Left lung (tissue), 4 donors: ENCODE measurements at regions not wholly inside any gene's neighbourhood (a gene's known extent, or its start where the extent isn't known, plus 50 kb on each side); places are given as distances from the start of the nearest gene placed in this dataset.
A peak's percentile ranks its signal among the peaks of the same experiment; 100 is the strongest.

Experiments
- ATAC-seq: fragments of 200-7000 bp; cut with Tn5 transposase; one replicate; pipeline ENCODE4 v1.9.1; 2020; ENCODE audit warnings: moderate library complexity
- DNase-seq, 4 donors: peaks; one replicate each; pipeline ENCODE4 v3.0.0-alpha.2; 2013 to 2020
- H3K27ac ChIP-seq, 2 donors: fragments of 200-600 bp; sonication (generic) in 1 of 2; one replicate each; pipeline versions ENCODE4 v1.5.0 to v1.8.0; 2020 to 2021
- H3K27me3 ChIP-seq, 2 donors: fragments of 200-600 bp; sonication (generic) in 1 of 2; one replicate each; pipeline versions ENCODE4 v1.5.0 to v1.8.0; 2020 to 2021
- H3K36me3 ChIP-seq, 2 donors: fragments of 200-600 bp; sonication (generic) in 1 of 2; one replicate each; pipeline versions ENCODE4 v1.5.0 to v1.8.0; 2020 to 2021
- H3K4me1 ChIP-seq, 2 donors: fragments of 200-600 bp; one replicate each; pipeline ENCODE4 v1.8.0; 2021
- H3K4me3 ChIP-seq, 2 donors: fragments of 200-600 bp; sonication (generic) in 1 of 2; one replicate each; pipeline versions ENCODE4 v1.5.0 to v1.8.0; 2020 to 2021; ENCODE audit warnings: mild to moderate bottlenecking in 1 of 2
- H3K9me3 ChIP-seq, 2 donors: fragments of 200-600 bp; sonication (generic) in 1 of 2; one replicate each; pipeline versions ENCODE4 v1.5.0 to v1.8.0; 2020 to 2021
- CTCF ChIP-seq, 2 donors: fragments of 200-600 bp; sonication (generic) in 1 of 2; IDR thresholded peaks; one replicate each; pipeline versions ENCODE4 v1.5.0 to v1.8.0; 2021; ENCODE audit warnings: antibody characterized with exemption in 2 of 2
- intact Hi-C, 2 donors: fragments of 100-400 bp; cut with DNase I; formaldehyde crosslinking; loops; one replicate each; pipeline versions ENCODE4 v1.11.2 to v1.14.2; 2022
- donor health status: DM: no; HTN: yes; CAD: no.
- donor health status: DM: no; HTN: no; CAD: no.

GRCh38 chr12:124624823-124625222, 57.4 kb upstream of the NCOR2 start:
- intact Hi-C loops, result no loop called here
- no peak for DNase-seq
- H3K9me3 ChIP-seq, result peaks cover 0 to 3% of the 10 kb centered on the region in 2 donors
- TF ChIP-seq CTCF (IDR thresholded peaks at IDR 0.05), result no peak
- no peak for ATAC-seq
- no peak overlapping the region for H3K4me3 ChIP-seq
- no peak overlapping the region for H3K27ac ChIP-seq
- no peaks in the 10 kb centered on the region for H3K36me3 ChIP-seq
- H3K4me1 ChIP-seq, result peaks cover 17 to 51% of the 10 kb centered on the region in 2 donors
- H3K27me3 ChIP-seq, result no peaks in the 10 kb centered on the region

GRCh38 chr12:124623344-124624035, 56.1 kb upstream of the NCOR2 start:
- Histone ChIP-seq H3K4me3 (no peak overlapping the region), H3K9me3 (peaks cover 0 to 3% of the 10 kb centered on the region in 2 donors), H3K27ac (no peak overlapping the region), H3K4me1 (peaks cover 17 to 51% of the 10 kb centered on the region in 2 donors), H3K27me3 (no peaks in the 10 kb centered on the region), H3K36me3 (no peaks in the 10 kb centered on the region)
- DNase-seq, result no peak
- ATAC-seq, result no peak
- TF ChIP-seq CTCF (IDR thresholded peaks at IDR 0.05), result no peak
- intact Hi-C loops, result no loop called here

GRCh38 chr12:124622764-124623163, 55.4 kb upstream of the NCOR2 start:
- Histone ChIP-seq H3K4me3 (no peak overlapping the region), H3K27ac (no peak overlapping the region), H3K36me3 (no peaks in the 10 kb centered on the region), H3K4me1 (peaks cover 17 to 53% of the 10 kb centered on the region in 2 donors), H3K9me3 (peaks cover 0 to 3% of the 10 kb centered on the region in 2 donors), H3K27me3 (no peaks in the 10 kb centered on the region)
- ATAC-seq (peak; percentile 6), DNase-seq (peak in 1 of 4 donors; percentile 79)
- TF ChIP-seq CTCF (IDR thresholded peaks at IDR 0.05), result no peak
- intact Hi-C loops, result no loop called here

- H3K36me3 ChIP-seq, result no peaks in the 10 kb centered on the region
- intact Hi-C loops, result no loop called here
- ATAC-seq (no peak), DNase-seq (no peak)
- peaks cover 0 to 3% of the 10 kb centered on the region in 2 donors for H3K9me3 ChIP-seq
- H3K4me3 ChIP-seq, result no peak overlapping the region
- no peak for TF ChIP-seq CTCF (IDR thresholded peaks at IDR 0.05)
- no peaks in the 10 kb centered on the region for H3K27me3 ChIP-seq
- H3K4me1 ChIP-seq, result peaks cover 17 to 53% of the 10 kb centered on the region in 2 donors
- H3K27ac ChIP-seq, result no peak overlapping the region
Measured at GRCh38 chr12:124622331-124622730, 54.9 kb upstream of the NCOR2 start.

GRCh38 chr12:124621296-124621660, 53.9 kb upstream of the NCOR2 start:
- DNase-seq, result peak in 3 of 4 donors; percentile 67 to 86 (median 67)
- Histone ChIP-seq H3K4me3 (no peak overlapping the region), H3K27ac (peak overlapping the region; percentile 51 to 61), H3K9me3 (peaks cover 0 to 3% of the 10 kb centered on the region in 2 donors), H3K36me3 (no peaks in the 10 kb centered on the region), H3K4me1 (peaks cover 8 to 53% of the 10 kb centered on the region in 2 donors), H3K27me3 (no peaks in the 10 kb centered on the region)
- TF ChIP-seq CTCF (IDR thresholded peaks at IDR 0.05), result no peak
- peak; percentile 83 for ATAC-seq
- intact Hi-C loops, result no loop called here
